ENCODE measurements at regions not wholly inside any gene's neighbourhood (a gene's known extent, or its start where the extent isn't known, plus 50 kb on each side); places are given as distances from the start of the nearest gene placed in this dataset.

DNA sequence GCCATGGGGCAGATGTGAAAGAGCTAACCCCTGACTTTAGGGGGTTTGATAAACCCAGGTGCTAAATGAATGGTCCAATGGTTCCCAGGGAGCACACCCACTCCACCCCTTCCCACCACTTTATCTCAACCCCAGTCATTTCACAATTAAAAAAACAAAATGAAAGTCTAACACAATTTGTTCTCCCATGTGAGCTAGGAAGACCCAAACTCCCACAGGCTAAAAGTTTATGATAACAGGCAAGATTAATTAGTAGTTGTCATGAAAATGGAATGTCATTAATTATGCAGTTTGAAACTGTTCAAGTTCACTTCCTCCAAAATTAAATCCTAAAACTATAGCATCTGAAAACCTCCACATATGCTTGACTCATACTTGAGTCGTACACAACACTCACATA is 63.3 kb upstream of the TPM1 start:
- no peaks in the 10 kb centered on the region for H3K27me3 ChIP-seq (ENCODE audit: control insufficient read depth in 4 of 4, insufficient read depth in 4 of 4, low read length in 3 of 4)
- TF ChIP-seq, protein P1, sequence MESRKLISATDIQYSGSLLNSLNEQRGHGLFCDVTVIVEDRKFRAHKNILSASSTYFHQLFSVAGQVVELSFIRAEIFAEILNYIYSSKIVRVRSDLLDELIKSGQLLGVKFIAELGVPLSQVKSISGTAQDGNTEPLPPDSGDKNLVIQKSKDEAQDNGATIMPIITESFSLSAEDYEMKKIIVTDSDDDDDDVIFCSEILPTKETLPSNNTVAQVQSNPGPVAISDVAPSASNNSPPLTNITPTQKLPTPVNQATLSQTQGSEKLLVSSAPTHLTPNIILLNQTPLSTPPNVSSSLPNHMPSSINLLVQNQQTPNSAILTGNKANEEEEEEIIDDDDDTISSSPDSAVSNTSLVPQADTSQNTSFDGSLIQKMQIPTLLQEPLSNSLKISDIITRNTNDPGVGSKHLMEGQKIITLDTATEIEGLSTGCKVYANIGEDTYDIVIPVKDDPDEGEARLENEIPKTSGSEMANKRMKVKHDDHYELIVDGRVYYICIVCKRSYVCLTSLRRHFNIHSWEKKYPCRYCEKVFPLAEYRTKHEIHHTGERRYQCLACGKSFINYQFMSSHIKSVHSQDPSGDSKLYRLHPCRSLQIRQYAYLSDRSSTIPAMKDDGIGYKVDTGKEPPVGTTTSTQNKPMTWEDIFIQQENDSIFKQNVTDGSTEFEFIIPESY (IDR thresholded peaks at IDR 0.05): no peak
- TF ChIP-seq, protein P2, sequence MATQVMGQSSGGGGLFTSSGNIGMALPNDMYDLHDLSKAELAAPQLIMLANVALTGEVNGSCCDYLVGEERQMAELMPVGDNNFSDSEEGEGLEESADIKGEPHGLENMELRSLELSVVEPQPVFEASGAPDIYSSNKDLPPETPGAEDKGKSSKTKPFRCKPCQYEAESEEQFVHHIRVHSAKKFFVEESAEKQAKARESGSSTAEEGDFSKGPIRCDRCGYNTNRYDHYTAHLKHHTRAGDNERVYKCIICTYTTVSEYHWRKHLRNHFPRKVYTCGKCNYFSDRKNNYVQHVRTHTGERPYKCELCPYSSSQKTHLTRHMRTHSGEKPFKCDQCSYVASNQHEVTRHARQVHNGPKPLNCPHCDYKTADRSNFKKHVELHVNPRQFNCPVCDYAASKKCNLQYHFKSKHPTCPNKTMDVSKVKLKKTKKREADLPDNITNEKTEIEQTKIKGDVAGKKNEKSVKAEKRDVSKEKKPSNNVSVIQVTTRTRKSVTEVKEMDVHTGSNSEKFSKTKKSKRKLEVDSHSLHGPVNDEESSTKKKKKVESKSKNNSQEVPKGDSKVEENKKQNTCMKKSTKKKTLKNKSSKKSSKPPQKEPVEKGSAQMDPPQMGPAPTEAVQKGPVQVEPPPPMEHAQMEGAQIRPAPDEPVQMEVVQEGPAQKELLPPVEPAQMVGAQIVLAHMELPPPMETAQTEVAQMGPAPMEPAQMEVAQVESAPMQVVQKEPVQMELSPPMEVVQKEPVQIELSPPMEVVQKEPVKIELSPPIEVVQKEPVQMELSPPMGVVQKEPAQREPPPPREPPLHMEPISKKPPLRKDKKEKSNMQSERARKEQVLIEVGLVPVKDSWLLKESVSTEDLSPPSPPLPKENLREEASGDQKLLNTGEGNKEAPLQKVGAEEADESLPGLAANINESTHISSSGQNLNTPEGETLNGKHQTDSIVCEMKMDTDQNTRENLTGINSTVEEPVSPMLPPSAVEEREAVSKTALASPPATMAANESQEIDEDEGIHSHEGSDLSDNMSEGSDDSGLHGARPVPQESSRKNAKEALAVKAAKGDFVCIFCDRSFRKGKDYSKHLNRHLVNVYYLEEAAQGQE (IDR thresholded peaks at IDR 0.05): no peak
- TF ChIP-seq SP1 (IDR thresholded peaks at IDR 0.05) (no peak), GABPA (IDR thresholded peaks at IDR 0.05 in 1 of 2, conservative IDR thresholded peaks at IDR 0.05 in 1 of 2) (no peak), RAD21 (IDR thresholded peaks at IDR 0.05) (no peak)
- TF ChIP-seq, protein P3, sequence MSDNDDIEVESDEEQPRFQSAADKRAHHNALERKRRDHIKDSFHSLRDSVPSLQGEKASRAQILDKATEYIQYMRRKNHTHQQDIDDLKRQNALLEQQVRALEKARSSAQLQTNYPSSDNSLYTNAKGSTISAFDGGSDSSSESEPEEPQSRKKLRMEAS (IDR thresholded peaks at IDR 0.05): no peak
- TF ChIP-seq, protein P4, sequence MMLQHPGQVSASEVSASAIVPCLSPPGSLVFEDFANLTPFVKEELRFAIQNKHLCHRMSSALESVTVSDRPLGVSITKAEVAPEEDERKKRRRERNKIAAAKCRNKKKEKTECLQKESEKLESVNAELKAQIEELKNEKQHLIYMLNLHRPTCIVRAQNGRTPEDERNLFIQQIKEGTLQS (IDR thresholded peaks at IDR 0.05): no peak
- no peak overlapping the region for H3K9ac ChIP-seq (ENCODE audit: low read depth in 1 of 2, low read length in 2 of 2)
- no peaks in the 10 kb centered on the region for H3K4me1 ChIP-seq (ENCODE audit: control insufficient read depth in 4 of 4, insufficient read depth in 4 of 4, low read length in 3 of 4)
- WGBS: 96% methylated on average over 1 of the region's 1 CpG
- H3K9me3 ChIP-seq (ENCODE audit: control insufficient read depth in 4 of 4, low read length in 3 of 4): no peaks in the 10 kb centered on the region
- DNase-seq (ENCODE audit: low spot score): no peak
- H3K4me3 ChIP-seq (ENCODE audit: low read depth in 1 of 3, low read length in 3 of 3): no peak overlapping the region
- no peaks in the 10 kb centered on the region for H3K36me3 ChIP-seq (ENCODE audit: control insufficient read depth in 4 of 4, insufficient read depth in 3 of 4, low read depth in 1 of 4, low read length in 3 of 4)
- H3K27ac ChIP-seq (ENCODE audit: low read depth in 1 of 2, low read length in 2 of 2): no peak overlapping the region

DNA sequence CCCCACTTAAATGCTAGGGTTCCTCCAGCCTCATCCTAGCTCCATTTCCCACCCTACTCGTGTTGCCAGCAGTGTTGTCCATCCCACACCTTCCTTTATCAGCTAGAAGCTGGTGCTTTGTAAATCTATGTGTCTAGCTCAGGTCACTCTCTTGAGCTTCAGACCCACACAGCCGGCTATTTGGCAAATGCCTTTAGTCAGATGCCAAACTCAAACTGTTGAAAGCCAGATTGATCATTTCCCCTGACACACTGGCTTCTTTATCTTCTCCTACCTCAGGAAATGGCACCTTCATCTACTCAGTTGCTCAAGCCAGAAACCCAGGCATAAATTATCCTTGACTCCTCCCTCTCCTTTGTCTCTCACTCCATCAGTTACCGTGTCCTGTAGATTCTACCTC is 61.5 kb upstream of the TPM1 start:
- WGBS: 63% methylated on average over 3 of the region's 3 CpGs
- Histone ChIP-seq H3K4me3 (ENCODE audit: low read depth in 1 of 3, low read length in 3 of 3) (no peak overlapping the region), H3K4me1 (ENCODE audit: control insufficient read depth in 4 of 4, insufficient read depth in 4 of 4, low read length in 3 of 4) (no peaks in the 10 kb centered on the region), H3K9me3 (ENCODE audit: control insufficient read depth in 4 of 4, low read length in 3 of 4) (no peaks in the 10 kb centered on the region), H3K27ac (ENCODE audit: low read depth in 1 of 2, low read length in 2 of 2) (no peak overlapping the region), H3K36me3 (ENCODE audit: control insufficient read depth in 4 of 4, insufficient read depth in 3 of 4, low read depth in 1 of 4, low read length in 3 of 4) (no peaks in the 10 kb centered on the region), H3K9ac (ENCODE audit: low read depth in 1 of 2, low read length in 2 of 2) (no peak overlapping the region), H3K27me3 (ENCODE audit: control insufficient read depth in 4 of 4, insufficient read depth in 4 of 4, low read length in 3 of 4) (no peaks in the 10 kb centered on the region)
- DNase-seq (ENCODE audit: low spot score): no peak
- TF ChIP-seq FOXA1 (IDR thresholded peaks at IDR 0.05): no peak
- TF ChIP-seq NR2F2 (IDR thresholded peaks at IDR 0.05): no peak
- TF ChIP-seq HNF4G (IDR thresholded peaks at IDR 0.05): no peak
- TF ChIP-seq, protein P1 (IDR thresholded peaks at IDR 0.05): no peak
- no peak for TF ChIP-seq SP1 (IDR thresholded peaks at IDR 0.05)
- no peak for TF ChIP-seq RAD21 (IDR thresholded peaks at IDR 0.05)
- TF ChIP-seq EGR1 (IDR thresholded peaks at IDR 0.05; ENCODE audit: low read depth in 2 of 2): no peak
- TF ChIP-seq, protein P4 (IDR thresholded peaks at IDR 0.05): no peak
- TF ChIP-seq, protein P5, sequence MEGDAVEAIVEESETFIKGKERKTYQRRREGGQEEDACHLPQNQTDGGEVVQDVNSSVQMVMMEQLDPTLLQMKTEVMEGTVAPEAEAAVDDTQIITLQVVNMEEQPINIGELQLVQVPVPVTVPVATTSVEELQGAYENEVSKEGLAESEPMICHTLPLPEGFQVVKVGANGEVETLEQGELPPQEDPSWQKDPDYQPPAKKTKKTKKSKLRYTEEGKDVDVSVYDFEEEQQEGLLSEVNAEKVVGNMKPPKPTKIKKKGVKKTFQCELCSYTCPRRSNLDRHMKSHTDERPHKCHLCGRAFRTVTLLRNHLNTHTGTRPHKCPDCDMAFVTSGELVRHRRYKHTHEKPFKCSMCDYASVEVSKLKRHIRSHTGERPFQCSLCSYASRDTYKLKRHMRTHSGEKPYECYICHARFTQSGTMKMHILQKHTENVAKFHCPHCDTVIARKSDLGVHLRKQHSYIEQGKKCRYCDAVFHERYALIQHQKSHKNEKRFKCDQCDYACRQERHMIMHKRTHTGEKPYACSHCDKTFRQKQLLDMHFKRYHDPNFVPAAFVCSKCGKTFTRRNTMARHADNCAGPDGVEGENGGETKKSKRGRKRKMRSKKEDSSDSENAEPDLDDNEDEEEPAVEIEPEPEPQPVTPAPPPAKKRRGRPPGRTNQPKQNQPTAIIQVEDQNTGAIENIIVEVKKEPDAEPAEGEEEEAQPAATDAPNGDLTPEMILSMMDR (IDR thresholded peaks at IDR 0.05; ENCODE audit: low read depth, low read length, missing input control): no peak
- TF ChIP-seq YY1 (IDR thresholded peaks at IDR 0.05): no peak
- TF ChIP-seq HNF4A (conservative IDR thresholded peaks at IDR 0.05): no peak
- no peak for TF ChIP-seq FOXA2 (IDR thresholded peaks at IDR 0.05)
- TF ChIP-seq, protein P3 (IDR thresholded peaks at IDR 0.05): no peak
- TF ChIP-seq RXRA (IDR thresholded peaks at IDR 0.05): no peak
- no peak for TF ChIP-seq TAF1 (conservative IDR thresholded peaks at IDR 0.05)

Data from liver (tissue), 8 donors.